Breast epithelium (tissue), 3 donors: ENCODE measurements at regions not wholly inside any gene's neighbourhood (a gene's known extent, or its start where the extent isn't known, plus 50 kb on each side); places are given as distances from the start of the nearest gene placed in this dataset.

ENCODE experiments used
- CTCF ChIP-seq, 3 donors: fragments of 450-650 bp; IDR thresholded peaks; one replicate each; pipeline ENCODE4 v1.5.1; 2016 to 2017; ENCODE audit warnings: antibody characterized with exemption in 3 of 3, mild to moderate bottlenecking in 3 of 3, moderate library complexity in 3 of 3
- POLR2A ChIP-seq: fragments of 450-650 bp; IDR thresholded peaks from one replicate; pipeline ENCODE4 v1.6.1; 2016; ENCODE audit warnings: antibody characterized with exemption, mild to moderate bottlenecking, moderate library complexity
- POLR2AphosphoS5 ChIP-seq, 3 donors: sonication (generic); formaldehyde crosslinking; IDR thresholded peaks; one replicate each; pipeline ENCODE4 v1.6.1; 2017; ENCODE audit warnings: antibody characterized with exemption in 3 of 3

- TF ChIP-seq CTCF (IDR thresholded peaks at IDR 0.05) (no peak), POLR2A (no peak), POLR2AphosphoS5 (IDR thresholded peaks at IDR 0.05) (no peak)
These were observed 69.7 kb downstream of the GLYATL1 start for GRCh38 chr11:59008947-59009346.
